ENCODE measurements at regions not wholly inside any gene's neighbourhood (a gene's known extent, or its start where the extent isn't known, plus 50 kb on each side); places are given as distances from the start of the nearest gene placed in this dataset.

DNA sequence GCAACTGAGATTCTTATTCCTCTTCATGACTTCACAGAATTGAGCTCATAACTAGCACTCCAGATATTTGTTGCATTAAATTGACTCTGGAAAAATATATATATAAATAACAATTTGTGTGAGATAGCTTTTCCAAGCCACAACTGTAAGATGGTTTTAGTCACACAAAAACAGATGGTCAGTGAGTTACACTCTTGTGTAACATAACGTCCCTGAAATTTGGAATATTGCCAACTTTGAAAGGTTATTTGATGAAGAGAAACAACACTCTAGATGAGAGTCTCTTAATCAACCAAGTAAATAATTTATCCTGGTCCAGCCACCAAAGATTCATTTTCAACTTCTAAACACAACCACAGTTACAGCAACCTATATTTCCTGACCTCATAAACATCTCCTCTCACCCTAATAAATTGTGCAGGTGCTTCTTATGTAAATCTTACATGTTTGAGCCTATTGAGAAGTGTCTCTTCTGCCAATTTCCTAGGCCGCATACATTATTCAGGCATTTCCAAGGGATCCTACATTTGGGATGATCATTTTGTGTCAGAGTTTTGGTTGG lies 84.9 kb upstream of the ACP3 start:
- in situ Hi-C loops (cut with MboI; ENCODE audit: low sequenced_read_pairs): no loop called here

- in situ Hi-C loops (cut with MboI; ENCODE audit: low sequenced_read_pairs): no loop called here
Measured at GRCh38 chr3:132236701-132237651, 80.2 kb upstream of the ACP3 start.

DNA sequence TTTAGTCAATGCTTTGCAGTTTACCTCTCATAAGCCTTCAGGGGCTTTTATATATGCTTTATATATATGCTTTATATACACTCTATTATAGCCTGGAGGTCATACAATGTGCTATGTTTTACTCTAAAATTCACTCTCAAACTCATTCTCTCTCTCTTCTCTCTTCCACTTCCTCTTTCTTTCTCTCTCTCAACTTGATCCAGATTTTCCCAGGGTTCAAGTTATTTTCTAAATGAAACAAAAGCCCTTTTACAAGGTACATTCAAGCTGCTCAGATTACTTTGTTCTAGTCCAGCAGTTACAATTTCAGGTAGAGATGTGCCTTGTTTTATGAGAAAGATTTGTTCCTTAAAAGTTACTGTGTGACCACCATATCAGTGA lies 79.6 kb upstream of the ACP3 start:
- in situ Hi-C loops (cut with MboI; ENCODE audit: low sequenced_read_pairs): no loop called here

- in situ Hi-C loops (cut with MboI; ENCODE audit: low sequenced_read_pairs): no loop called here
Measured at GRCh38 chr3:132239587-132239986, 77.6 kb upstream of the ACP3 start.

GRCh38 chr3:132241776-132242514 lies 75.3 kb upstream of the ACP3 start:
- in situ Hi-C loops (cut with MboI; ENCODE audit: low sequenced_read_pairs): no loop called here

GRCh38 chr3:132242790-132243189 lies 74.4 kb upstream of the ACP3 start:
- in situ Hi-C loops (cut with MboI; ENCODE audit: low sequenced_read_pairs): no loop called here

DNA sequence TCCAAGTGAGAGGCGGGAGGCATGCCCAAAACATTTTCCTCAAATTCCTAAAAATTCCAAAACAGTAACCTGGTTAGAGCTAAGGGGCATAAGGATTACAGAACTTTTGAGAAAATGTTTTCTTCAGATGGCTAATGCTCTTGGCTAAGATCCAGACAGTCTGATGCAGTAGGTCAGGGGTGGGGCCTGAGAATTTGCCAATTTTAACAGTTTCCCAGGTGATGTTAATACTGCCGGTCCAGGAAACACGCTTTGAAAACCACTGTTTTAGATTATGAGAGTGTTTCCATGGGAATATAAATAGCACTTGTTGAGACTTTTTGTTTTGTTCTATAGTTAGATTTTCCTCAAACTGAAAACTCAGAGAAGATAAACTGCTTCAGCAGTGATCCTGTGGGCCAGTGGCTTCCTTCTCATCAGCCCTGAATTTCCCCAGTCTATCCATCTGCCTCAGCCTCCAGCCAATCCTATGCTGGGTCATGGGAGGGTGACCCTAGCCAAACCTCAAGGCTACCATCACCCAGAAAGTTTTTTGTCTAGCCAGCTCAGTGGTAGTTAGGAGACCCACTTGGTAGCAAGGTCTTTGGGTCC lies 71.6 kb upstream of the ACP3 start:
- in situ Hi-C loops (cut with MboI; ENCODE audit: low sequenced_read_pairs): no loop called here

DNA sequence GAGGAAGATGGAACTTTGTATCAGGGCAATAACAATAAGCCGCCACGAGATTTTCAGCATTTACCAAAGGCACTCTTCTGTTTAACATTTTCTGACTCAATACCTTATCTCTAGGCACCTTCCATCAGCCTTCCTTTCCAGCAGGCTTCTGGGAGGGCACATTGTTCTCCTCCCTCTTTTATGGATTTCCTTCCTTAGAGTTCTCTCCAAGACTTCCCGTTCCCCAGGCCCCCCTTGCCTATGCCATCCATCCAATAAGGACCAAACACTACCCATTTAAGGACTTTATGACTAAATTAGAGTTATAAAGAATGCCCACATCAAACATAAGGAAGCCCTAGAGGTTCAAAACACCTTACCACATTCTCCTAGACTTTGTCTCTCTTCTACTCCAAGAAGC lies 71.0 kb upstream of the ACP3 start:
- in situ Hi-C loops (cut with MboI; ENCODE audit: low sequenced_read_pairs): no loop called here

GRCh38 chr3:132247211-132247610 lies 70.0 kb upstream of the ACP3 start:
- in situ Hi-C loops (cut with MboI; ENCODE audit: low sequenced_read_pairs): no loop called here

- in situ Hi-C loops (cut with MboI; ENCODE audit: low sequenced_read_pairs): no loop called here
Measured at GRCh38 chr3:132248490-132248889, 68.7 kb upstream of the ACP3 start.

DNA sequence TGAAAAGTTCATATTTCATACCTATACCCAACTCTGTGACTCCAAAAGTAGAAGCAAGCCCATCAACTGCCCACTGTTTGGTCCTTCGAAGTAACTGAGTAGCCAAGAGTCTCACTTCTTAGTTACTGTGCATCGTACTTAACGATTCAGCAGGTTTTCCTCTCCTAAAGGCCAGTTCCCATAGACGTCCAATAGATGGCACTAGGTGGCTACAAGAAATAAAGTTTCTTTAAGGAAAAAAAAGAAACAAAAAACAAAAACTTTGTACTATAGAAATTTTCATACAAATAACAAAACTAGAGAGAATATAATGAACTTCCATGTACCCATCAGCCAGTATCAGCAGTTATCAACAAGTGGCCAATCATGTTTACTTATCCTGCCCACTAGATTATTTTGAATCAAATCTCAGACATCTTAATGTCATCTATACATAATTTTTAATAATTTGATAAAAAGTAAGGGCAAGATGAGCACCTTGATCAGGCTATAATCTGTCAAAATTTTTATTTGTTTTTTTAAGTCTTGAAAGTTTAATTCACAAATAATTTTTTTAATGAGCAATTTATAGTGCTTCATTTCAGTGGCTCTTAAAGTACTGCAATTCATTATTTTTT lies 63.8 kb upstream of the ACP3 start:
- in situ Hi-C loops (cut with MboI; ENCODE audit: low sequenced_read_pairs): no loop called here

- in situ Hi-C loops (cut with MboI; ENCODE audit: low sequenced_read_pairs): no loop called here
Measured at GRCh38 chr3:132254076-132254755, 63.0 kb upstream of the ACP3 start.

- in situ Hi-C loops (cut with MboI; ENCODE audit: low sequenced_read_pairs): loop anchor here (5.0 kb wide), 1 partner anchor 92 kb away; no protein-coding TSS in a partner anchor
Measured at GRCh38 chr3:132255041-132255745, 62.0 kb upstream of the ACP3 start.

DNA sequence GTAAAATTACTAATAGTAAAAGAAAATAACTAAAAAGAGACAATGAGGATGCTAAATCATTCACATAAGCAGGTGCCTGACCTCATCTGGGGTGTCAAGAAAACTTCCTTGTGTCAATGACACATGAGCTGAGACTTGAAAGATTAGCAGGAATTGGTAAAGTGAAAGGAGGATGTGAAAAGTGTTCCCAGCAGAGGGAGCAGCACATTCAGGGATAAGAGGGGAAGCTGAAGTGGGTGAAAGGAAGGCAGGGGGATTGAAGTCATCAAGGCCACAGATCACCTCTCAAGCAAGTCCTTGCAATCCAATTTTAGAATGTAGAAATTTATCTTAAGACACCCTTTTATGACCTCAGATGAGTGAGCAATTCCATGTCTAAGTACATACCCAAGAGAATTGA lies 60.2 kb upstream of the ACP3 start:
- in situ Hi-C loops (cut with MboI; ENCODE audit: low sequenced_read_pairs): loop anchor here (5.0 kb wide), 1 partner anchor 90 kb away; no protein-coding TSS in a partner anchor

GRCh38 chr3:132261506-132261905 lies 55.7 kb upstream of the ACP3 start:
- in situ Hi-C loops (cut with MboI; ENCODE audit: low sequenced_read_pairs): no loop called here

DNA sequence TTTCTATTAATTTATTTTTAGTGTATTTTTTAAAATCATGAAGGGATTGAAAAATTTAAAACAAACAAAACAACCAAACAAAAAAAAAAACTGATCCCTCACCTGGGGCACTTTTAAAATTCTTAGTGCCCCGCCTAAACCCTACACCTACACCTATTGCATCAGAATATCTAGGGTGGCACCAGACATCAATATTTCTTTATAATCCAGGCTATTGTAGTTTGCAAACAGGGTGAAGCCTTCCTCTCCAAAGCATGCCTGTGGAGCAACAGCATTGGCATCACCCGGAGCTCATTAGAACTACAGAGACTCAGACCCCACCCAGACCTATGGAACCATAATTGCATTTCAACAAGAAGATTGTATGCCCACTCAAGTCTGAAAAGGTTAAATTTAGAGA lies 54.9 kb upstream of the ACP3 start:
- in situ Hi-C loops (cut with MboI; ENCODE audit: low sequenced_read_pairs): no loop called here

DNA sequence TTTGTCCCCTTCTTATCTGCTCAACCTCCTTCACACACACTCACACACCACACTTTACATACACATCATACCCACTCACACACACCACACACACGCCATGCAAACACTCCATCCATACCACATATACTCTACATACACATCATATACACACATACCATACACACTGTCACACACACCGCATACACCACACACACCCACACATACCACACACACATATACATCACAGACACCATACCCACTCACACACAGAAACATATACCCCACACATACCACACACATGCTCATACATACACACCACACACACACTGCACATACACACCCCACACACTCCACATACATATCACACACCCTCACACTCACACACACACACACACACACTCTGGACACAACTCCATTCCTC lies 54.3 kb upstream of the ACP3 start:
- in situ Hi-C loops (cut with MboI; ENCODE audit: low sequenced_read_pairs): no loop called here

- in situ Hi-C loops (cut with MboI; ENCODE audit: low sequenced_read_pairs): no loop called here
Measured at GRCh38 chr3:132265028-132265427, 52.2 kb upstream of the ACP3 start.

GRCh38 chr3:132265488-132265887 lies 51.7 kb upstream of the ACP3 start:
- in situ Hi-C loops (cut with MboI; ENCODE audit: low sequenced_read_pairs): no loop called here

Measured in HL-60/S4 treated with retinoic acid at 250 ng/mL for 4 days and 3 days (cell line).